GM18519 (cell line): ENCODE measurements at regions not wholly inside any gene's neighbourhood (a gene's known extent, or its start where the extent isn't known, plus 50 kb on each side); places are given as distances from the start of the nearest gene placed in this dataset.
"Not testable (repeated sequence)": the region's sequence is repeated elsewhere in the genome, so short reads cannot be mapped to it uniquely, and the experiment has no call there.

Experiments used
- ATAC-seq: cut with Tn5 transposase; IDR thresholded peaks from one replicate; pipeline ENCODE4 v1.9.1; 2021; ENCODE audit warnings: mild to moderate bottlenecking, moderate library complexity; ENCODE audit not compliant: unreplicated experiment, low FRiP score

DNA sequence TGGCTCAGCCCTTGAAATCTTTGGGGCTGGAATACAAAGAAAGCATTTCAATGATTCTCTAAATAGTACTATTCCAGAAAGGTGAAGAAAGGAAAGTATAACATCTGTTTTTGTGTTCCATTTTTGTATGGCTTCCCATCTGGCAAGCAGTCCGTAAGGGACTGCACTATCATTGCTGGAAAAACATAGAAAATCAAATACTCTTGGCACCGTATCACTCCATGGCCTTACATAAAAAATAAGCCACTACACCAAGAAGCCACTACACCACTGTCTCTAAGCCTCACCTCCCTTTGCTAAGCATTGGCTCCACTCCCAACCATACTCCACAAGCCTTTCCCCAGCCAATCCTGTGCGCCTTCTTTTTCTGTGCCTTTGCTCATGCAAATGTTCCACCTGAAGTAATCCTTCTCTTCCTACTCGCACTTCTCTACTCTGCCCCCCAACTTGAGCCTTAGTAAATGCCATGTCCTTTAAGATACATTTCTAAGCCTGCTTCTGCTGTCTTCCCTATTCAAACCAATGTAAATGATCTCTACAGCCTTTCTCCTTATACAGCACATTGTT, 454.6 kb upstream of the TUSC1 start:
- ATAC-seq = no peak

DNA sequence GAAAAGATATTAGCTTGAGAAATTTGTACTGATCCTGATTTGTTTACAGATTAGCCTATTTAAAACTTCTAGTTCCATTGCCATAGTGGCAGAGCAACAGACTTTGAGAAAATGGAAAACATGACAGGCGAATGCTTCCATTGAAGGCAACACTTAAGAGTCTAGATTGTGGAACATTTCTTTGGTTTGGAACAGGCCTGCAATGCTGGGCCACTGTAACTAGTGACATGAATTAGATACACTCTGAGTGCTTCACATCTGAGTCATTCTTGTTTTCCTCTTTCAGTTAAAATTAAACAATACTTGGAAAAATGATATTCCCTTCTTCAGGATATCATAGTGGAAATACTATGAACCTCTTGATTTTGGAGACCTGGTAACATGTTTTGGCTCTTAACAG, 453.6 kb upstream of the TUSC1 start:
- ATAC-seq = no peak

DNA sequence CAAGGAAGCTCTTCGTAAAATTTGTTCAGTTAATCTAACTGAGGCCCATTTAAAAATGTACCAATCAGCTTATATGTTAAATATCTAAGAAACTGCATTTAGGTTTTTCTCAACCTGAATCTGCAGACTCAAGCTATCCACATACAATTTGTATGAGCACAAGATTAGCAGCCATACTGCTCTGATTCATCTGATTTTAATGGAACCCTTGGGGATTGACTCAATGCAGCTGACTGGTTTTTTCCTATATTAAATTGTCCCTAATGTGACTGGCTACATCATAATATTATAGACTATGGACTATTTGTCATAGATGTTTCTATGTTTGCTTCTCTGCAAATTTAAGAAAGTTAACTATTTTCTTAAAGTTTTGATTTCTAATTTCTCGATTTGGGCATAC, 451.0 kb upstream of the TUSC1 start:
- ATAC-seq = no peak

DNA sequence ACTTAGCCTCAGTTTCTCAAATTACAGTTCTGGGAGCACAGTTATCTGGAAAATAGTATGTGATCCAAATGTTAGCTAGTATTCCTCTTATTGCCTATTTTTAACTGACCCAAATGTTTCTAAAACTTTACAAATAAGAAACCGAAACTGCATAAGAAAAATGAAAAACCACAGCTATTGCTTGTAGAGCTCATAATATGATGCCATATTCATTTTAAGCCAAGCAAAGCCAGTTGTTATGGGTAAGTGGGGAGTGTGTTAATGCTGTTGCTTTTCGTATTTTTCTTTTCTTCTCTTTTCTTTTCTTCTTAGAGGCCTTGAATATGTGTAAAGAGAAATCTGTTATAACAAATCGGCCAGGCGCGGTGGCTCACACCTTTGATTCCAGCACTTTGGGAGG, 447.4 kb upstream of the TUSC1 start:
- ATAC-seq = no peak

DNA sequence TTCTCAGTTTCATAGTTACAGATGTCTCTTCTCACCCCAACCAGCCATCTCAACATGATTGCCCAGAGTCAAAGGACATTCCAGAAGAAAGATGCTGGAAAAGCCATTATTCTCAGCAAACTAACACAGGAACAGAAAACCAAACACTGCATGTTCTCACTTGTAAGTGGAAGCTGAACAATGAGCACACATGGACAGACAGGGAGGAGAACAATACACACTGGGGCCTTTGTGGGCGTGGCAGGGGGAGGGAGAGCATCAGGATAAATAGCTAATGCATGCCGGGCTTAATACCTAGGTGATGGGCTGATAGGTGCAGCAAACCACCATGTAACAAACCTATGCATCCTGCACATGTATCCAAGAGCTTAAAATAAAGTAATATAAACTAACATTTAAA, 437.8 kb upstream of the TUSC1 start:
- not testable (repeated sequence) for ATAC-seq

DNA sequence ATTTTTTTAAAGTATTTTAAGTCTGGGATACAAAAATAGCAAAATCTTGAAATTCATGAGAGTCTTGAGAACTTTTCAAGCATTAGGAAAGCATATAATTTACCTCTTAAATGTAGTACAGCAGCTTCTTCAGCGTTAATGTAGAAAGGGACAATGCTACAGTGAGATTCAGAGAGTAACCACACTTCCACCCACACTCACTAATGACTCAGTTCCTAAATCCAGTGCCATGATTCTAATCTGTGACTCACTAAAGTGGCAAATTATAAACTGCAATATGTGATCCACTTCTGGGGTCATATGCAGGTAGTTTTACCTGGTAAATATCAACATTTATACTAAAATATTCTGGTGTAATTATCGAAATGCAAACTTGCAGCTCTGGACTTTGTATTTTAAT, 434.5 kb upstream of the TUSC1 start:
- no peak for ATAC-seq

DNA sequence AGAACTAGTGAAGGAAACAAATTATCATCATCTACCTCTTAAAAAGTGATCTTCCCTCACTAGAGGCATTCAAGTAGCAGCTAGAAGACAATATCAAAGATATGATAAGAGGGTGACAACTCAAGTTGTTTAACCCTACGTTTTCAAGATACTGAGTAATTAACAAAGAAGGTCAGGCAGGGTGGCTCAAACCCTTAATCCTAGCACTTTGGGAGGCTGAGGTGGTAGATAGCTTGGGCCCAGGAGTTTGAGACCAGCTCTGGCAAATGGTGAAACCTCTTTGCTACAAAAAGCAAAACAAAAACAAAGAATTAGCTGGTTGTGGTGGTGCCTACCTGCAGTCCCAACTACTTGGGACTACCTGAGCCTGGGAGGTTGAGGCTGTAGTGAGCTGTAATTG, 408.2 kb upstream of the TUSC1 start:
- ATAC-seq = no peak

DNA sequence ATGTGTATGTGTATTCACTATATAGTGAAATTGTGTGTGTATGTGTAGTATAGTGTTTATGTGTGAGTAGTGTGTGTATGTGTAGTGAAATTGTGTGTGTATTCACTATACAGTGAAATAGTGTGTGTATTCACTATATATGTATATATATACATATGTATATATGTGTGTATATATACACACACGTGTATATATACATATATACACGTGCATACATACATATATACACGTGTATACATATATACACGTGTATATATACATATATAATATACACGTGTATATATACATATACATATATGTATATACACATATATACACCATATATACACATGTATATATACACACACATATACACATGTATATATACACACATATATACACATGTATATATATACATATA, 403.6 kb upstream of the TUSC1 start:
- ATAC-seq = no peak

DNA sequence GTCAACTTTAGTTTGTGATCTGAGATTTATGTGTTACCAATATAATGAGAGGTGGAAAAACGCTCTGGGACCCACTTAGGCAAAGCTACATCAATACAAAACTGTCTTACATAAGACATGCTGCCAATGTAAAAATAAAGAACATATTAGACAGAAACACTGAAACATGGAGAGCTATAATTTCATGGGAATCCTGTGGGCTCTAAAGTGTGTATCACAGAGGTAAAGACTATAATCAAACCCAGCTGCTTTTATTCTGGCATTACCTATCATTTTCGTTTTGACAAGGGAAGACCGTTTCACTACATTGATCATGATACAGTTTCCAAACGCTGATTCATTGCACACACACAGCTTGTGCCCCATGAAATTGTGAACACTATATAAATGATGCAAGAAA, 400.5 kb upstream of the TUSC1 start:
- no peak for ATAC-seq

DNA sequence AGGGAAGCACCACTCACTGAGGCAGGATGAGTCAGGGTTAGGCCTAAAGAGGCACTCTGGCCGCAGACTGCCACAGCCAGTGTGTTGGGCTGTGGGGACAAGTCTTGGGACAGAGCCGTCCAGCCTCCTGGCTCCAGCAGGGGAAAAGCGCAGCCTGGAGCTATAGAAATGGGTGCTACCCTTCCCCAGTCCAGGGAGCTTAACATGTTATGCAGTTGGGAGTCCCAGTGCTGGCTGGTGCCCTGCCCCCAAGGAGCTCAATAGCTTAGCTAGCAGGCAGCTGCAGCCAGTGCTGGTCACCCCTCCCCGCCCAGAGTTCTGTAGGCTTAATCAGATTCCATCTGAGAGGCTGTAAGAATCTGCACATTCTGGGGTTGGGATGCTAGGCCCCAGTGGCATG, 399.6 kb upstream of the TUSC1 start:
- no peak for ATAC-seq

DNA sequence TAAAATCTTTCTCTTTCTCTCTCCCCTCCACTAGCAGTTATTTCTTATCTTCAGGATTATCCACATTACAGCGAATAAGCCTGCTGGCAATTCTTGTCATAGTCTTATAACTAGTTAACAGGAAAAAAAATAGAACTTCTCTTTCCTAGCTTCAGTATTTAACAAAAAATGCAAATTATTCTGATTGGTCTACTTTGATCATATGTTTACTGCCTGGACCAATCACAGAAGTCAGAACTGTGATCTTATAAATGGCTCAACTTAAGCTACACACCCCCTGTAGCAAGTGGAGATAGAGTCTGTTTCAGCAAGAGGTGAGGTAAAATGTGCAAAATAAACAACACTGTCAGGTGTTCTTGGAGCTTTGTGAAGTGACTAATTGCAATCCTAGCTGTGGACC, 389.4 kb upstream of the TUSC1 start:
- no peak for ATAC-seq

DNA sequence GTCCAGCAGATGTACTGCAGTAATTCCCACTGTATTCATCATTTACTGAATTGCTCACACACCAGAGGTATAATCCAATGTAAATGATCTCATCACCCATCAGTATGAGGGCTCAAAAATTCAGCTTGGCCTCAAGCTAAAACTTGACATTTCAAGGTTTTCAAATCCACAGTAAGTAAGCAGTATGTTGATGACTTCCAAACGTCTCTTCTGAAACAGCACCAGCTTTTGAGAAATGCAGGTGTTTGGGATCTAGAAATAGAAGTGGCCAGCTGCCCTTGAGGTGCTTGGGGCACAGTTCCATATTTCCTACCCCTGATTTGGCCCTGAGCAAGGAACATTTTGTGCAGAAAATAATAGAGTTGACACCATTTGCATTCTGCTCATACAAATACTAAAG, 388.0 kb upstream of the TUSC1 start:
- no peak for ATAC-seq

DNA sequence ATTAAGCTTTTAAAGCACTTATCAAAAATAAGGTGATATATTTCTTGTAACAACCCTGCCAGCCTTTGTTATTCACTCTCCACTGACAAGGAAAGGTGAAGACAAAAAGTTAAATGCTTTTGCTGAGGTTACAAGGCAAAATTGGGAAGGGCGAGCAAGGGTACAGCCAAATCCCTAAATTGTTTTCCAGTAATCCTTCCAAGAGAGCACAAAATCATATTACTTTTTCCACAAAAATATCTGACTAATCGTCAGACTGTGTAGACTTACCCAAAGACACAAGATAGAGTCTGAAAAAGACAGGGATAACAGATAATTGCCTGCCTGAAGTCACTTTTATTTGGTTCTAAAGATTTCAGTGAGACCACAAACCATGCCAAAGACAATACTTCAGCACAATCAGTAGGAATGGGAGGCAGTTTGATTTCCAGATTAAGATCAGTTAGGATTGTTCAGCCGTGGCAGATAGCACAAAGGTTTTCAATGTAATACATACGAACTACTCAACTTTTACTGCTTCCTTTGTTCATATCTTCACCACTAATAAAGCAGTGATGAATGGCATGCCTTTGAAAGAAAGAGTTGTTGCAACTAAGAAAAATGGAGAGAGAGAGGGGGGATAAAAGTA, 383.8 kb upstream of the TUSC1 start:
- no peak for ATAC-seq

DNA sequence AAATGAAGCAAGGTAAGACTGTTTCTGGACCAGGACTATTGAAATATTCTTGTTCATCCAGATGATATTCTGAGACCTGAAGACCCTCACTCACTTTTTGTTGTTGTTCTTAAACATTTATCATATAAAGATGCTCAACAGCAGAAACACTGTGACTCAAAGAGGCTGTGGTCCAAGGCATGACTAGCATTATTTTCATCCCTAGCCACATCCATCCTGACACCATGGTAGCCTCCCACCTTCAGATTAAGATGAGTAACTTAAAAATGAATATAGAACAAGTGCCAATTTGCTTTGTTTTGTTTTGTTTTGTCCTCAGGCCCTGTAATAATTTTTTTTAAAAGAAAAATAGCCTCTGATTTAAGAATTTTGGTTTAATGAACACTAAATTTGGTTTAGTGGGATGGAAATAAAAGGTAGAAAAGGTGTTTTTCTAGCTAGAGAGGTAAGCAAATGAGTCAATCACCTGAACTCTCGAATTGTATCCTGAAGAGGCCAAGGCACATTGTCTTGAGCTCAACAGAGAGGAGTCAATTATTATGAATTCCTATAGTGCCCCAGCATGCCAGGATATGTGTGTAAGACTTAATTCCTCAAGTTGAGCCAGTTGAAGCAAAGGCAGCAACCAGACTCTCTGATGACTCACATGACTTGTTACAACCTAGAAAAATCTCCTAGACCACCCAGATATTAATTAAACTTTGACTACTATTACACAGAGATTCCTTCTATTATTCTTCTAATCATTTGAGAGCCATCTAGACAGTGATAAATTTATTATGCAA, 380.1 kb upstream of the TUSC1 start:
- ATAC-seq = no peak

DNA sequence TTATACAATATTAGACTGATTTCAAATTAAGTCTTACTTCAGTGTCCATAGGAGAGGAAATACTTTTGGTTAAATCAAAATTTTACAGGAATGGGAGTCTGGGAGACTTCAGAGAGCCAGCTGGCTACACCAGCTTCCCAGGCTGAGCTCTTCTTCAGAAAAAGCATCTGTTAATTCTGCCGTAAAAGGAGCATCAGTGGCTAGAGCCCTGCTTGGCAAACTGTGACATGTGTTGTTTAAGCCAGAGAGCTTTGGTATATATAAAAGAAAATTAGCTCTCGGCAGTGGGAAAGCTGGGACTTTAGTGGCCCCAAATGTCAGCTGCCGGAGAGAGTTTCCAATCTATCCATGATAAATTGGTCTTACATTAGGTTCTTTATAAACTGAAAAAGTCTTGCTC, 378.8 kb upstream of the TUSC1 start:
- no peak for ATAC-seq

DNA sequence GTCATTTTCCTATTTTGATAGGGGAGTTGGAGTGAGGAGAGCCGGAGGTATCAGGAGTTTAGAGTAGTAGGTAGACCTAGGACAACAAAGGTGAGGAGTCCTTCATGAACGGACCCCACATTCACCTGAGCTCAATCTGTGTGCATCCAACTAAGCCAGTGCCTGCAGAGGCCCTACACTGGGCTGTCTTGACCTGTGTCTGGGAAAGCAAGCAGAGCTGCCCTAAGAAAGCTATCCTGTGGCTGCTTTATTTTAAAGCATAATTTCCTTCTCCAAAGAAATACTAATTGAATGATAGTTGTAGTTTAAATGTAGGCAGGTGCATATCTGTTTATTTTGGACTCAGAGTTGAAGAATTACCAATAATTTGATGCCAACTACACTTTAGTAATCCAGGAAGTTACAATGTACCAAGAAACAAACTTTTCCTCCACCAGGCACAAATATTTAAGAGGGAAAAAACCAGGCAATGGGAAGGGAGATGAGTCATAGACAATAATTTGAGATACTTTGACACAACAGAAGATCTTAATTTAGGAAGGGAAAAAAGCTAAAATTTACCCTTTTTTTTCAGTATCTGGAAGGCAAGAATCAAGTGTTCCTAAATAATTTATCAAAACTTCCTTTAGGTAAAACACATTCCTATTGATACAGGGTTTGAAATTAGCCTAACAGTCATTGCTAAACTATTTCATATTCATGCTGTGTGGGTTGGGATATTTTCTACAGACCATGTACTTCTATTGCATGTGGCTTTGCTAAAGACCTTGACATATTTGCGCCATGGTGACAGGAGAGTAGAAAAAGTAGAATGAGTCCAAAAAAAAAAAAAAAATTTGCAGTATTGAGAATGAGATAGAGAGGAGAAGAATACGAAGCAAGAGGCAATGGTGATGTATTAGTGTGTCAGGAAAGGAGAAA, 376.6 kb upstream of the TUSC1 start:
- no peak for ATAC-seq

DNA sequence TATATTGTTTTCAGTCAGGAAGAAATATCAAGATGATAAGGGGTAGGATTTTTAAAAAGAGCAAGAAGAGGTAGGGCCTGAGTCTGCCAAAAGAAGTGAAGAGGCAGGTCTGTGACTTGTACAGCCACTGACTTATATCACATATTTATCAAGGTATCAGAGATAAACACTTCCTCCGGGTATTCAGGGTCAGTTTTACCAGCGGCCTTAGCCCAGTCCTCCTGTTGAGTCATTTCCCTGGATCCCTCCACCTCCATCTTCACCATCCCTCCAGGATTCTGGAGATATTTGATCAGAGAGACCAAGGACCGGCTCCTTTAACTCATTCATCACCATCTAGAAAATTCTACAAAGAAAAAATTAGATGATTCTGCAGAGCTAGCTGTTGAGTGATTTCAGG, 375.7 kb upstream of the TUSC1 start:
- ATAC-seq = no peak

DNA sequence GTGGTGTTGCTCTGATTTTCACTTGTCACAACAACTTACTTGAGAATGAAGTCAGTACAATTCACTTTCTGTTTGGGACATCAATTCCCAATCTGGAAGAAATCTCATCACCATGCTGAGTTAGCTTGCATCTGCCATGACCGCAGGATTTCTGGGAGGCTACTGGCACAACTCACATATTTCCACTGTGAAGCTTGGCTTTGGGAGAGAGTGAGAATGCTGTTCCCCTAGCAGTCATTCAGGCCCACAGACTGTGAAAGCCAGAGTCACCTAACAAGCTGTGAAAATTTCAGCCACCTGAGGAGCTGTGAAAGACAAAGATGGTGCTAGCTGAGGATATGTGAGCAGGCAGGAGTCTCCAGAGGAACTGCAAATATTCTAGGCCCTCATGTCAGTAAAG, 365.2 kb upstream of the TUSC1 start:
- no peak for ATAC-seq

DNA sequence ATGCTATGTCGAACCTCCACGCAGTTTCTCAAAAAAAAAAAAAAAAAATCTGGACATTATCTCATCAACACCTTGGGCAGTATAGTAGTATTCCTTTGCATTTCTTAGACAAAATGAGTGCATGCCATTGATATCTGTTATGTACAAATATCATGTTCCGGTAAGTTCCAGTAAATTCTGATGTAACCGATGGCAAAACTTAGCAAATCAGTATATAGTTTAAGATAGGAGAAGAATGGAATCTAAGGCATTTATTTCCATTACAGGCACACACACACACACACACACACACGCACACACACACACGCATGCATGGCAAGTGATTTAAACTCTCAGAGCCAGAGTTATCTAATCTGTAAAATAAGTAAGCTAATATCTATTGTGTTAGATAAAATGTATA, 356.5 kb upstream of the TUSC1 start:
- ATAC-seq = no peak

DNA sequence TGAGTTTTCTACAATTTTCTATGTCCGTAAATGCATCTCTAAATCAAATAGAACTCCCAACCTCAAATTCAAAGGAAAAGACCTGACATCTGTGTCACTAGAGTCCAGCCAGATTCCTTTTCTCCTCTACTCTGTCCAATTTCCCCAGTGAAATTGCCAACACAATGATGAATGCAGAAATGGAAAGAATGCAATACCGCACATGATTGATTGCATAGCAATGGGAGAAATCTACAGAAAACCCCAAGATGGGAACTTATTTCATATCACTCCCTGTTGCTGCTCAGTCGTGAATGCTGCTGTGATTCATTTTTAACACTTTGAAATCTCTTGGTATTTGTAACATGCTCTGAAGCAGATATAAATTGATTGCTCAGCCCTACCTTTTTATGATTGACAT, 355.1 kb upstream of the TUSC1 start:
- no peak for ATAC-seq

DNA sequence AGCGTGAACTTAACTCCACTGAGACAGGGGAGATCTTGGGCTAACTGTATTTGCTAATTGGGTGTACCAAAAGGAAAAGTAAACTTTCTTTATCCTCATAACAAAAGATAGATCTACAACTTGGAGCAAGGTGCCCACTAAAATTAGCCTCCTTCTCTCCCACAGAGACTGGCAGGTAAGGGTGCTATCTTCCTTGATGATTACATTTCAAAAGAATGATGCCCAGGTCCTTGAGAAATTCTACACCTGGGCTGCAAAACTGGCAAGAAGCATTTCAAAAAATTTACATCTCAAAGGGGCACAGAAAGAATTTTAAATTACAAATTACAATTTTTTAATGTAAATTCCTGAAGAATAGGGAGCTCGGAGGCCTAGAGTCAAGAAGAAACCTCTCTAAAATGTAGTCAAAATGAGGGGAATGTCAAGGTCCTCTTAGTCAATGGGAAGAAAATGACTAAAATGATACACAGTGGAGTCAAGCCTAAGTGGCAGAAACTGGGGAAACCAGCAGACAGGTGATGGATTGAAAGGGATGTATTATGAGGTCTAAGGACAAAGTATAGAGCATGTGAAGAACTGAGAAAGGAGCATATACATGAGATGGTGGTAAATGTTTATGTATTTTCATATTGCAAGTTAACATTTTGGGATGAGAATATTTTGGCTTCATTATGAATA, 348.3 kb upstream of the TUSC1 start:
- ATAC-seq = no peak
